Endothelial cell (in vitro differentiated cells): ENCODE measurements at regions not wholly inside any gene's neighbourhood (a gene's known extent, or its start where the extent isn't known, plus 50 kb on each side); places are given as distances from the start of the nearest gene placed in this dataset.
"Not testable (repeated sequence)": the region's sequence is repeated elsewhere in the genome, so short reads cannot be mapped to it uniquely, and the experiment has no call there.

Experiments used
- DNase-seq: peaks from one replicate; pipeline ENCODE4 v3.0.0; 2021; ENCODE audit warnings: low spot score
- H3K27ac Mint-ChIP-seq: one replicate; pipeline ENCODE4 v1.8.0; 2021; ENCODE audit warnings: mixed read lengths, inconsistent platforms; ENCODE audit not compliant: unreplicated experiment
- H3K27me3 Mint-ChIP-seq: one replicate; pipeline ENCODE4 v1.8.0; 2021; ENCODE audit warnings: mild to moderate bottlenecking, moderate library complexity, mixed read lengths, inconsistent platforms; ENCODE audit not compliant: unreplicated experiment
- H3K36me3 Mint-ChIP-seq: one replicate; pipeline ENCODE4 v1.8.0; 2021; ENCODE audit warnings: mild to moderate bottlenecking, low read depth, mixed read lengths, inconsistent platforms; ENCODE audit not compliant: unreplicated experiment
- H3K4me1 Mint-ChIP-seq: one replicate; pipeline ENCODE4 v1.8.0; 2021; ENCODE audit warnings: mild to moderate bottlenecking, mixed read lengths, inconsistent platforms; ENCODE audit not compliant: unreplicated experiment
- H3K4me3 Mint-ChIP-seq: one replicate; pipeline ENCODE4 v1.8.0; 2021; ENCODE audit warnings: mild to moderate bottlenecking, mixed read lengths, inconsistent platforms; ENCODE audit not compliant: unreplicated experiment
- H3K9me3 Mint-ChIP-seq: one replicate; pipeline ENCODE4 v1.8.0; 2021; ENCODE audit warnings: mixed read lengths, inconsistent platforms; ENCODE audit not compliant: unreplicated experiment
- TF ChIP-seq, protein P1 (sequence below): fragments of 200-600 bp; sonication (generic); IDR thresholded peaks from one replicate; pipeline ENCODE4 v1.5.0; 2021; ENCODE audit warnings: antibody characterized with exemption; ENCODE audit not compliant: unreplicated experiment

DNA sequence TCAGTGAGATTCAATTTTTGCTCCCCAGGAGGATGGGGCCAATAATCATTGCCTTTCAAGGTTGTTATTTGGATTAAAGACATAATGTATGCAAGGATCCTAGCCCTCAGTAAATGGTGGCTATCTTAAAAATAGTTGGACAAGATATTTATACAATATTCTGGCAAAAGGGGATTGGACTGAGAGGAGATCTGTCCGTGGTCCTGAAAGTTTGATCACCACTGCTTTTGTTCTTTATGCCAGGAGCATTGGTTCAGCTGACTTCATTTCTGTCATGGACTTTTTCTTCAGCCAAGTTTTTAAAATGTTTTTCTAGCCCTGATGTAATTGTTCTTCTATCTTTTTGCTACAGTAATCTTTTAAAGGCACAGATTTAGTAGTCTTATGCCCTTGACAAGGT is 70.2 kb upstream of the TCL1A start:
- no peaks in the 10 kb centered on the region for H3K36me3 Mint-ChIP-seq
- no peak overlapping the region for H3K4me3 Mint-ChIP-seq
- H3K9me3 Mint-ChIP-seq: no peaks in the 10 kb centered on the region
- TF ChIP-seq, protein P1, sequence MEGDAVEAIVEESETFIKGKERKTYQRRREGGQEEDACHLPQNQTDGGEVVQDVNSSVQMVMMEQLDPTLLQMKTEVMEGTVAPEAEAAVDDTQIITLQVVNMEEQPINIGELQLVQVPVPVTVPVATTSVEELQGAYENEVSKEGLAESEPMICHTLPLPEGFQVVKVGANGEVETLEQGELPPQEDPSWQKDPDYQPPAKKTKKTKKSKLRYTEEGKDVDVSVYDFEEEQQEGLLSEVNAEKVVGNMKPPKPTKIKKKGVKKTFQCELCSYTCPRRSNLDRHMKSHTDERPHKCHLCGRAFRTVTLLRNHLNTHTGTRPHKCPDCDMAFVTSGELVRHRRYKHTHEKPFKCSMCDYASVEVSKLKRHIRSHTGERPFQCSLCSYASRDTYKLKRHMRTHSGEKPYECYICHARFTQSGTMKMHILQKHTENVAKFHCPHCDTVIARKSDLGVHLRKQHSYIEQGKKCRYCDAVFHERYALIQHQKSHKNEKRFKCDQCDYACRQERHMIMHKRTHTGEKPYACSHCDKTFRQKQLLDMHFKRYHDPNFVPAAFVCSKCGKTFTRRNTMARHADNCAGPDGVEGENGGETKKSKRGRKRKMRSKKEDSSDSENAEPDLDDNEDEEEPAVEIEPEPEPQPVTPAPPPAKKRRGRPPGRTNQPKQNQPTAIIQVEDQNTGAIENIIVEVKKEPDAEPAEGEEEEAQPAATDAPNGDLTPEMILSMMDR: no peak
- DNase-seq: peak; percentile 58
- H3K27me3 Mint-ChIP-seq: no peaks in the 10 kb centered on the region
- no peak overlapping the region for H3K27ac Mint-ChIP-seq
- no peaks in the 10 kb centered on the region for H3K4me1 Mint-ChIP-seq

DNA sequence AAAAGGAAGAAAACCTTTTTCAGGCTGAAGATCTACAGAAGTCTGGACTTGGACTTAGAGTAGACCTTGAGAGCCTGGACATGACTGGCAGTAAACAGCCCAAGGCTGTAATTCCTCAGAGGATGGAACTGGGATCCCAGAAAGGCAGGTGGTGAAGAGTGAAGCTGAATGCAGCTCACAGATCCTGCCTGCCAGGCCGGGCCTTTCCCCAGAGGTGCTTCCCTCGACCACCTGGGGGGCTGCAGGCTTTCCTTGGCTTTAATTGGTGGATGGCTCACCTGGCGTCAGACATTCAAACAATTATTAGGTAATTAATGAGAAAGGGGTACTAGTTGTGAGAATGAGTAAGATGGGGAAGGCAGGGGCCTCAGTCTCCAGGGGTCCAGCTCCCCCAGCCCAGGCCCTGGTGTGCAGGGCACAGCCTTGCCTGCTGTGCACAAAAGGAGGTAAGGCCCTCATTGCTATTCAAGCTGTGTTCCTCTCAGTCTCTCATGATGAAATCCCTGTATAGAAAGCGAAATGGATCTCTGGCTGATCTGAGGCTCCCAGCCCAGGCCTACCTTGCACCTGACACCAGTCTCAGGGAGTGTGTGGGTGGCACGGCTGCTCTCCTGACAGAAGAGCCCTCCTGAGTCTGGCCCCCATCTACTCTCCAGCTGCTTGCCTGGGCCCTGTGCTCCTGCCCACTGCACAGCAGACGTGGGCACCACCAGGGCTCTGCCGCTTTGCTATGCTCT is 63.0 kb upstream of the TCL1A start:
- DNase-seq: no peak
- Mint-ChIP-seq H3K4me1 (peaks cover 12% of the 10 kb centered on the region), H3K4me3 (no peak overlapping the region), H3K9me3 (no peaks in the 10 kb centered on the region), H3K27ac (no peak overlapping the region), H3K36me3 (no peaks in the 10 kb centered on the region), H3K27me3 (no peaks in the 10 kb centered on the region)
- TF ChIP-seq, protein P1: no peak

DNA sequence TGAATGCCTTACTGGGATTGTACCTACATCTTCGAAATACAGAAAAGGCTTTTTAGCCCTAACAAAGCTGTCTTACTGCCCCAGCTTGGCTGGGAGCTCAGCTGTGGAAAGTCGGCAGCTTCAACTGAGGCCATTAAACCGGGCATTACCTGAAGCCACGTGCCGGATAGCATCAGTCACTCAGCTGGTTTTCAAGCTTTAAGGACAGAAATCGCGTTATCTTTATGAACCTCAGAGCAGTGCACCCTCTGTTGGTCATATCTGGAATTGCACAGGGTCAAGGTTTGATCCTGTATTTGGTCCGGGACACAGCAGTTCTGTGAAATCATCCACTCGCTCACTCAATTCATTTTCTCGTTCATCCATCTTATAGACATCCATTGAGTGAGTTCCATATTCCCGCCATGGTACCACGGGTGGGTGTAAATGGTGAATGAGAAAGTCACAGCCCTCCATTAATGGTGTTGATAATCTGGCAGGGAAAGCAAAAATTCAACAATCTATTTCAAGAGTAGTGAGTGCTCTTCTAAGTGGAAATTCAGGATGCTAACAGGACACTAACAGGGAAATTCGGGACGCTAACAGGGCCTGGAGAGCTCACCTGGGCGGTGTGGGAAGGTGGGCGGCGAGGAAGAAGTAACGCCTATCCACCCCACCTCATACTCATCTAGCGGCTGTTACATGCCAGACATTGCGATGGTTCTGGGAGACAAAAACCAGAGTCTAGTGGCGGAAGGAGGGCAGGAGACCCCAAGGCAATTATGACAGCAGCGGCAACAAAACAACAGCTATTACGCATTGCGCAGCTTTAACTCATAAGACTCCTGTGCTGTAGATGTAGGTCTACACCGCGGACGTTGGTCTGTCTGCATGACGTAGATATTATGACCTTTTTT is 60.6 kb upstream of the TCL1A start:
- Mint-ChIP-seq H3K4me3 (no peak overlapping the region), H3K27ac (no peak overlapping the region), H3K9me3 (no peaks in the 10 kb centered on the region), H3K27me3 (no peaks in the 10 kb centered on the region), H3K36me3 (no peaks in the 10 kb centered on the region), H3K4me1 (peaks cover 17% of the 10 kb centered on the region)
- DNase-seq: peak; percentile 69
- TF ChIP-seq, protein P1: peak; percentile 99

DNA sequence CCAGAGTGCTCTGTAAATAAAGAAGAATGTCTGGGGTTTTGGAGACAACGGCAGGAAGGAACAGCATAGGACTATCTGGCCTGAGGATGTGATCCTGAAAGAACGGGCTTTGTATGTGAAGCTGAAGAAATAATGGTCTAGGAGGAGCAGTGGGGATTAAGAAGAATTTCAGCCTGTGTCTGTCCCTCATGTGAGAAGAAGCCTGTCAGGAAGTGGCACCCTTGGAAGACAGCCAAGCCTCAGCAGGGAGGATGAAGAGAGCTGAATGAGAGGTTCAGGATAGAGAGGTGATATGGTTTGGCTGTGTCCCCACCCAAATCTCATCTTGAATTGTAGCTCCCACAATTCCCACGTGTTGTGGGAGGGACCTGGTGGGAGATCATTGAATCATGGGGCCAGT is 56.9 kb upstream of the TCL1A start:
- no peaks in the 10 kb centered on the region for H3K9me3 Mint-ChIP-seq
- TF ChIP-seq, protein P1: no peak
- peaks cover 17% of the 10 kb centered on the region for H3K4me1 Mint-ChIP-seq
- no peaks in the 10 kb centered on the region for H3K27me3 Mint-ChIP-seq
- no peaks in the 10 kb centered on the region for H3K36me3 Mint-ChIP-seq
- no peak for DNase-seq
- H3K27ac Mint-ChIP-seq: no peak overlapping the region
- H3K4me3 Mint-ChIP-seq: no peak overlapping the region

DNA sequence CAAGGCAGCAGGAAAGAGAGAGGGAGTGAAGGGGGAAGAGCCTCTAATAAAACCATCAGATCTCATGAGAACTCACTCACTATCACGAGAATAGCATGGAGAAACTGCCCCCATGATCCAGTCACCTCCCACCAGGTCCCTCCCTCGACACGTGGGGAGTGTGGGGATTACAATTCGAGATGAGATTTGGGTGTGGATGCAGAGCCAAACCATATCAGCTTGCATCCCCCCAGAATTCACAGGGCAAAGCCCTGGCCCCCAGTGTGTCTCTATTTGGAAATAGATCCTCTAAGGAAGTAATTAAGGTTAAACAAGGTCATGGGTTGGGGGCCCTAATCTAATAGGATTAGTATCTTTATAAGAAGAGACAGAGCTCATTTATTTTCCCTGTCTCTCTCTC is 56.1 kb upstream of the TCL1A start:
- TF ChIP-seq, protein P1: no peak
- Mint-ChIP-seq H3K27me3 (no peaks in the 10 kb centered on the region), H3K4me1 (peaks cover 17% of the 10 kb centered on the region), H3K36me3 (no peaks in the 10 kb centered on the region), H3K9me3 (no peaks in the 10 kb centered on the region), H3K4me3 (no peak overlapping the region), H3K27ac (no peak overlapping the region)
- DNase-seq: no peak

DNA sequence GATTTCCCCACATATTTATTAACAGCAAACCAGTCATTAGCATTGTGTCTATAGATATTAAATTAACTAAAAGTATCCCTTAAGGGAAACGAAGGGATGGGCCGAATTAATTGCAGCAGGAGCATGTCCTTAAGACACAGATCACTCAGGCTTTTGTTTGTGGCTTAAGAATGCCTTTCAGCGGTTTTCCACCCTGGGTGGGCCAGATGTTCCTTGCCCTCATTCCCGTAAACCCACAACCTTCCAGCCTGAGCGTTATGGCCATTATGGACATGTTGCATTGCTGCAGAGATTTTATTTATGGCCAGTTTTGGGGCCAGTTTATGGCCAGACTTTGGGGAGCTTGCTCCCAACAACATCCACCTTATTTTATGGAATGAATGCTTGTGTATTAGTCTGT is 55.5 kb upstream of the TCL1A start:
- peaks cover 17% of the 10 kb centered on the region for H3K4me1 Mint-ChIP-seq
- not testable (repeated sequence) for H3K36me3 Mint-ChIP-seq, H3K27me3 Mint-ChIP-seq, DNase-seq, H3K27ac Mint-ChIP-seq, H3K9me3 Mint-ChIP-seq, H3K4me3 Mint-ChIP-seq
